ENCODE measurements at regions not wholly inside any gene's neighbourhood (a gene's known extent, or its start where the extent isn't known, plus 50 kb on each side); places are given as distances from the start of the nearest gene placed in this dataset.
"Not testable (repeated sequence)": the region's sequence is repeated elsewhere in the genome, so short reads cannot be mapped to it uniquely, and the experiment has no call there.

DNA sequence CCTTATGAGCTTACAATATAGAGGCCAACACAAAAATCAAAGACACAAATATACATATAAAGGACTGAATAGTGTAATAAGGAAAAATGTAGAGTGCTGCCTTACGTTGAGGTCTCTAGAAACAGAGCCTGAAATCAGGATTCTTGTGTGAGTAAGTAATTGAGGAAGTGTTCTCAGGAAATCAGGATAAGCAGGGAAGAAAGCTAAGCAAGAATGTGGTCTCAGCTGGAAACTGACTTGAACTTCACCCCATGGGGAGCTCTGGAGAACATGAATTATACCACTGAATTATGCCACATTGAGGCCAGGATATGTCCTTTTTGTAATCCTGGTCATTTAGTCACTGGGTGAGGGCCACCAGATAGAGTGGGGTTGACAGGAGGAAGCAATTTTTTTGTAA, 191.9 kb downstream of the ETV1 start:
- DNase-seq (ENCODE audit: low read depth), result no peak

DNA sequence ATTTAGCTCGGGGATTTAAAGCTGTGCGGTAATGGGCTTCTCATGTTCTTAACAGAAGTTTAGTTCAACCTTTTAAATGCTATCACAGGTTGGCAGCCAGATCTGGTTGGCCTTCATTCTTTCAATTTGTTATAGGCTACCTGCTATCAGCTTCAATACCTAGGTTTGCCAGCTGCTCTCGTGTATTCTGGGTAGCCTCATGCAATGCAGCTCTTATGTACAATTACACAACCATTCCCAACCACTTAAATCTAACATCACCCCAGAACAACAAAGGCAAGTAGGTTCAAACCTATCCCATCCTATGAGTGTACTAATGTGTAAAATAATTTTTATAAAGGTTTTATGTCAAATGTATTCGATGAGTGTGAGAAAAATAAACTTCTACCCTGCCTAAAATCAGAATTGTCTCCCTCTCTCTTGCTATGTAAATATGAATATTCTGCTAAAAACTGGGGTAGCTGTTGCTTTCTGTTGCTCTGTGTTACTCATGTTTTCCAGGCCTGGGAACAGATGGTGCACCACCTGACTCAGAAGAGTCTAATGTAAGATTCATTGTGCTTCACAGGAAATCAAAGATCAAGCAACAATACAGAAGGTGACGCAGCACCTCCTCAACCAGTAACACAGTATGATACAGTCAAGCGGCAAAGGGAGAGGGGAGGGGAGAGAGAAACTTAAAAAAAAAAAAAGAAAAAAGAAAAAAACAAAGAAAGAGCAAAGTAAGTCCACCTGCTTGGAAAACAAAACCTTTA, 188.6 kb downstream of the ETV1 start:
- DNase-seq (ENCODE audit: low read depth), result peak; percentile 91
- no peak overlapping the region for H3K4me3 ChIP-seq (ENCODE audit: low read depth, low read length)
- TF ChIP-seq, protein P1, sequence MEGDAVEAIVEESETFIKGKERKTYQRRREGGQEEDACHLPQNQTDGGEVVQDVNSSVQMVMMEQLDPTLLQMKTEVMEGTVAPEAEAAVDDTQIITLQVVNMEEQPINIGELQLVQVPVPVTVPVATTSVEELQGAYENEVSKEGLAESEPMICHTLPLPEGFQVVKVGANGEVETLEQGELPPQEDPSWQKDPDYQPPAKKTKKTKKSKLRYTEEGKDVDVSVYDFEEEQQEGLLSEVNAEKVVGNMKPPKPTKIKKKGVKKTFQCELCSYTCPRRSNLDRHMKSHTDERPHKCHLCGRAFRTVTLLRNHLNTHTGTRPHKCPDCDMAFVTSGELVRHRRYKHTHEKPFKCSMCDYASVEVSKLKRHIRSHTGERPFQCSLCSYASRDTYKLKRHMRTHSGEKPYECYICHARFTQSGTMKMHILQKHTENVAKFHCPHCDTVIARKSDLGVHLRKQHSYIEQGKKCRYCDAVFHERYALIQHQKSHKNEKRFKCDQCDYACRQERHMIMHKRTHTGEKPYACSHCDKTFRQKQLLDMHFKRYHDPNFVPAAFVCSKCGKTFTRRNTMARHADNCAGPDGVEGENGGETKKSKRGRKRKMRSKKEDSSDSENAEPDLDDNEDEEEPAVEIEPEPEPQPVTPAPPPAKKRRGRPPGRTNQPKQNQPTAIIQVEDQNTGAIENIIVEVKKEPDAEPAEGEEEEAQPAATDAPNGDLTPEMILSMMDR (IDR thresholded peaks at IDR 0.05; ENCODE audit: insufficient read depth, low read length), result no peak

More for the DNA sequence above, 191.9 kb downstream of the ETV1 start:
- H3K4me3 ChIP-seq (ENCODE audit: low read depth, low read length), result no peak overlapping the region
- TF ChIP-seq, protein P1 (IDR thresholded peaks at IDR 0.05; ENCODE audit: insufficient read depth, low read length), result no peak

DNA sequence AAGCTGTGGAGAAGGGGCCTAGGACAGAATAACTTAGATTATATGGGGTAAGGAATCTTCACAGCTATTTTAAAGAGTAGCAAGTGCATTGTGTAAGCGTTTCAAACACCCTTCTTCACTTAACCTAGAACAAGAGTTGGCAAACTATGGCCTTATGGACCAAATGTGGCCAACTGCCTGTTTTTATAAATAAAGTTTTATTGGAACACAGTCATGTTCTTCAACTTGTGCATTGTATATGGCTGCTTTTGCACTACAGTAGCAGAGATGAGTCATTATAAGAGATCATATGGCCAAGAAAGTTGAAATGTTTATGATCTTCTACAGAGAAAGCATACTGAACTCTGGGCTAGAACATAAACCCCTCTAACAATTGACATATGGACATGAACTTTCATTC, 187.8 kb downstream of the ETV1 start:
- H3K4me3 ChIP-seq (ENCODE audit: low read depth, low read length), result no peak overlapping the region
- DNase-seq (ENCODE audit: low read depth), result no peak
- TF ChIP-seq, protein P1 (IDR thresholded peaks at IDR 0.05; ENCODE audit: insufficient read depth, low read length), result no peak

DNA sequence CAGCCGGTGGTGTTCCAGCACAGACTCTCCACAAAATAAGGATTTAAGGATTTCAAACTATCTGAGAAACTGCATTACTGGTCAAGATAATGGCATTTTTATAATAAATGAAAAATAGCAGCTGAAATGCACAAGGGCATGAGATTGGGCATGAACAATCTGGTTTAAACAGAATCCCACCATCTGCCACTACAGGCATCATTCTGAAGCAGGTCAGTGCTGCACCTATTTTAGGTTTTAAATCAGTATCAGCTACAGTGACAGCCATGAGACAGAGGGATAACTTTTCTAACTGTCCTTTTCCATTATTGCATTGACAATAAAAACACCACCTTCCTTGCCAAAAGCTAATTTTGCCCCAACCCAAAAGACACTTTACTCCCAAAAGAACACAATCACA, 186.8 kb downstream of the ETV1 start:
- TF ChIP-seq, protein P1 (IDR thresholded peaks at IDR 0.05; ENCODE audit: insufficient read depth, low read length), result no peak
- H3K4me3 ChIP-seq (ENCODE audit: low read depth, low read length), result no peak overlapping the region
- DNase-seq (ENCODE audit: low read depth), result no peak

DNA sequence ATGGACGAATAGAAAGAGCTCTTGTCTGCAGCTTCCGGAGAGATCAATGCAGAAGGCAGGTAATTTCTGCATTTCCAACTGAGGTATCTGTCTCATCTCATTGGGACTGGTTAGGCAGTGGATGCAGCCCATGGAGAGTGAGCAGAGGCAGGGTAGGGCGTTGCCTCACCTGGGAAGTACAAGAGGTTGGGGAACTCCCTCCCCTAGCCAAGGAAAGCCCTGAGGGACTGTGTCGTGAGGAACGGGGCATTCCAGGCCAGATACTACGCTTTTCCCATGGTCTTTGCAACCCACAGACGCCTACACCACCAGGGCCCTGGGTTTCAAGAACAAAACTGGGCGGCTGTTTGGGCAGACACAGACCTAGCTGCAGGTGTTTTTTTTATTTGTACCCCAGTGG, 186.3 kb downstream of the ETV1 start:
- no peak overlapping the region for H3K4me3 ChIP-seq (ENCODE audit: low read depth, low read length)
- TF ChIP-seq, protein P1 (IDR thresholded peaks at IDR 0.05; ENCODE audit: insufficient read depth, low read length), result no peak
- no peak for DNase-seq (ENCODE audit: low read depth)

DNA sequence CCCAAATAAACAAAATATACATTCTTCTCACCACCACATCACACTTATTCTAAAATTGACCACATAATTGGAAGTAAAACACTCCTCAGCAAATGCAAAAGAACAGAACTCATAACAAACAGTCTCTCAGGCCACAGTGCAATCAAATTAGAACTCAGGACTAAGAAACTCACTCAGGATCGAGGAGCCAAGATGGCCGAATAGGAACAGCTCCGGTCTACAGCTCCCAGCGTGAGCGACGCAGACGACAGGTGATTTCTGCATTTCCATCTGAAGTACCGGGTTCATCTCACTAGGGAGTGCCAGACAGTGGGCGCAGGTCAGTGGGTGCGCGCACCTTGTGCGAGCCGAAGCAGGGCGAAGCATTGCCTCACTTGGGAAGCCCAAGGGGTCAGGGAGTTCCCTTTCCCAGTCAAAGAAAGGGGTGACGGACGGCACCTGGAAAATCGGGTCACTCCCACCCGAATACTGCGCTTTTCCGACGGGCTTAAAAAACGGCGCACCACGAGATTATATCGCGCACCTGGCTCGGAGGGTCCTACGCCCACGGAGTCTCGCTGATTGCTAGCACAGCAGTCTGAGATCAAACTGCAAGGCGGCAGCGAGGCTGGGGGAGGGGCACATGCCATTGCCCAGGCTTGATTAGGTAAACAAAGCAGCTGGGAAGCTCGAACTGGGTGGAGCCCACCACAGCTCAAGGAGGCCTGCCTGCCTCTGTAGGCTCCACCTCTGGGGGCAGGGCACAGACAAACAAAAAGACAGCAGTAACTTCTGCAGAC, 183.2 kb downstream of the ETV1 start:
- not testable (repeated sequence) for DNase-seq (ENCODE audit: low read depth); H3K4me3 ChIP-seq (ENCODE audit: low read depth, low read length)

DNA sequence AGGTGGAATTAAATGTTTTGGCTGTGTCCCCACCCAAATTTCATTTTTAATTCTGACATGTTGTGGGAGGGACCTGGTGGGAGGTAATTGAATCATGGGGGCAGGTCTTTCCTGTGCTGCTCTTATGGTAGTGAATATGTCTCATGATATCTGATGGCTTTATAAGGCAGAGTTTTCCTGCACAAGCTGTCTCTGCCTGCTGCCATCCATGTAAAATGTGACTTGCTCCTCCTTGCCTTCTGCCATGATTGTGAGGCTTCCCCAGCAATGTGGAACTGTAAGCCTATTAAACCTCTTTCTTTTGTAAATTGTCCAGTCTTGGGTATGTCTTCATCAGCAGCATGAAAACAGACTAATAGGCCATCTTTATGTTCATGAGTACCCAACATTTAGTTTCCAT, 172.2 kb downstream of the ETV1 start:
- DNase-seq (ENCODE audit: low read depth); H3K4me3 ChIP-seq (ENCODE audit: low read depth, low read length): not testable (repeated sequence)
